HG03378 (cell line): ENCODE measurements at regions not wholly inside any gene's neighbourhood (a gene's known extent, or its start where the extent isn't known, plus 50 kb on each side); places are given as distances from the start of the nearest gene placed in this dataset.

ENCODE experiments used
- ATAC-seq: cut with Tn5 transposase; IDR thresholded peaks from one replicate; pipeline ENCODE4 v1.9.1; 2021; ENCODE audit warnings: mild to moderate bottlenecking, moderate library complexity; ENCODE audit not compliant: unreplicated experiment

DNA sequence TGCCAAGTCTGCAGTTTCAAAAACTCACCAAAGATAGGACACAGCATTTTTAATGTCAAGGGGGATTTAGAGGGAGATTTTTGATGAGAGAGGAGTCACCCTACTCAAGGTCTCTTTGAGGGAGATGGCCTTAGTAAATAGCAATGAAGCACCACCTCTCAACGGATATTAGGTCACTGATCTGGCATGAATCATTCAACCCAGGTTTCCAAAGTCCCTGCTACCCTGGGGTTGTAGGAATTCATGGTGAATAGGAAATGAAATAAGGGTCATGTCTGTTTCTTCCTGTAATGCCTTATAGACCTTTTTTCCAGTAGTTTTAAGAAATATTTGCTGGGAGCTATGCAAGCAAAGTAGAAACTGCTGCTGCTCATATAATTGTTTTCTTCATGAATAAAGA, 2154.9 kb downstream of the LRRC4C start:
- no peak for ATAC-seq

DNA sequence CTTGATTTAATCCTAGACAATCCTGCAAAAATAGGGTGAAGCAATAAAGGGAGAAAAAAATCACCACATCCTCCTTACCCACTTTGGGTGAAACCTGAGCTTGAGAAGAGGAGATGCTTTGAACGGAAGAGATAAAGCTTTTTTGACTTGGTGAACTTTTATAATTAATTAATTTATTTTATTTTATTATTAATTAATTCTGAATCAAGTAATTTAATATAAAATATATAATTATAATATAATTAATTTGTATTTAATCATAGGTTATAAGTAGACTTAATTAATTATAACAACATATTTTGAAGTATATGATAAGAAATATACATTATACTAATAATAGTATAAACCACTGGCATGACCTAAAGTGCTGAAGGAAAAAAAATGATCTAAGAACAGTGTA, 2164.8 kb downstream of the LRRC4C start:
- ATAC-seq, result no peak

DNA sequence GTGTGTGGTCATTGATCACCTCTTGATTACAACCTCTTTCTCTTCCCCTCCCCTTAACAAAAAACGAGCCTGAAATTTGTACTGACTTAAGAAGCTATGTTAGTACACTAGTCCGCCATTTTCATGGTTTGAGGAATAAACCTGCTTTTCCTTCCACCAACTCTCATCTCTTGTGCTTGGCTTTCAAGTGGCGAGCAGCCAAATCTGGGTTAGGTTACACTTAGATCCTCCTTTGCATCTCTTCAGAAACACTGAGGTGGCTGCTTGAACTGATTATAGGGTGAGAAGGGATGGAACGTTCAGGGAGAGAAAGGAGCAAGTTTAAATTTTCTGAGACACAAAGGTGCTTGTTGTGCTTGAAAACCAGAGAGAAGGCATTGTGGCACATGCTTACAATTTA, 2171.4 kb downstream of the LRRC4C start:
- no peak for ATAC-seq

GRCh38 chr11:39268176-39268690, 2191.2 kb downstream of the LRRC4C start:
- no peak for ATAC-seq

GRCh38 chr11:39255648-39256047, 2203.8 kb downstream of the LRRC4C start:
- ATAC-seq, result no peak

DNA sequence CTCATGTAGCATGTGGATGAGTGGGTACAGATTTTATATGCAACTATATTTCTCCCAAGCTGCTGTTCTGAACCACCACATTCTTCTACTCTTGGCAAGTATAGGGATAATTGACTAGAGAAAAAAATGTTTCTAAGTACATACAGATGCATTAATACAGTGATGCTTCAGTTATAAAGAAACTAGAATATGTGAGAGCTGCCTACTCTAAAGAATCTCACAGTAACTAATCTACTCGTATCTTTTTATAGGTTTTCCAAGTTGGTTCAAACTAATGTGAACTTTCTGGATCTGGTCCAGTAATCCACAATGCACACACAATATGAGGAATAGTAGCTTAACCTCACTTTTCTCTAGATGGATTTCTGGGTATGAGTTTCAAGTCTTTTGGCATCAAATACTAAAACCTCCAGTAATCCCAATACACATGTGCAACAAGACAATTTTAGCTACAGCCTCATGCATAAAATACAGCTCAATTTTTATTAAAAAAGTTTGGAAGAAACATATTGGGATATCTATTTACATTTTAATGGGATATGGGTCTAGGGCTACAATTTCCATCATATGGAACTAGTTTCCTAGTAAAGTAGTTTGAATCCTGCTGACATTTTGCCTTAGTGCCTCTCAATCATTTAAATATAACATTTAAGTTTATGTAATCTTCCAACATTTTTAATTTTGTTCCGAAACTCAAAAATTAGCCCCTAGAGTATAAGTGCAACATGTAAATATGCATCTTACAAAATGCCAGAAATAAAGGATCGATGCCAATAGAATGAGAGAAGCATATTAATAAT, 2209.7 kb downstream of the LRRC4C start:
- ATAC-seq, result no peak

- no peak for ATAC-seq
These were observed 2211.8 kb downstream of the LRRC4C start for GRCh38 chr11:39247570-39248137.

- ATAC-seq, result no peak
These were observed 2219.9 kb downstream of the LRRC4C start for GRCh38 chr11:39239553-39239952.

DNA sequence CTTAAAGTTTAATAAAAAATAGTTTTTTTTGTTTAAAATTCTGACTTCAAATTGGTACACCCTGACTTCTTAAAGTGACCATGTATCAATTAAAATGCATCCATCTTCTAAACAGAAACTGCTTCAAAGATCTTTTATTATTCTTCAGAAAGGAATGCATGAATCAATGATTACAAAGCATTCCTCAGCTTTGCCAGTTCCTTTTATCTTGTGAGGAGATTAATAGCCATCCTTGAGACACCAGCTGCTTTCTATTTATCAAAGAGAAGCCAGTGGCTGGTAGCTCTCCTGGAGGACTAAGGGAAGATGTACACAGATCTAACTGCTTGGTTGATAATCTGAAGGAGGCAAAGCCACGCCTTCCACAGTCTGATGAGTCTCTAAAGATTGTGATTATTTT, 2222.5 kb downstream of the LRRC4C start:
- ATAC-seq, result no peak

- no peak for ATAC-seq
These were observed 2237.8 kb downstream of the LRRC4C start for GRCh38 chr11:39221550-39222138.

DNA sequence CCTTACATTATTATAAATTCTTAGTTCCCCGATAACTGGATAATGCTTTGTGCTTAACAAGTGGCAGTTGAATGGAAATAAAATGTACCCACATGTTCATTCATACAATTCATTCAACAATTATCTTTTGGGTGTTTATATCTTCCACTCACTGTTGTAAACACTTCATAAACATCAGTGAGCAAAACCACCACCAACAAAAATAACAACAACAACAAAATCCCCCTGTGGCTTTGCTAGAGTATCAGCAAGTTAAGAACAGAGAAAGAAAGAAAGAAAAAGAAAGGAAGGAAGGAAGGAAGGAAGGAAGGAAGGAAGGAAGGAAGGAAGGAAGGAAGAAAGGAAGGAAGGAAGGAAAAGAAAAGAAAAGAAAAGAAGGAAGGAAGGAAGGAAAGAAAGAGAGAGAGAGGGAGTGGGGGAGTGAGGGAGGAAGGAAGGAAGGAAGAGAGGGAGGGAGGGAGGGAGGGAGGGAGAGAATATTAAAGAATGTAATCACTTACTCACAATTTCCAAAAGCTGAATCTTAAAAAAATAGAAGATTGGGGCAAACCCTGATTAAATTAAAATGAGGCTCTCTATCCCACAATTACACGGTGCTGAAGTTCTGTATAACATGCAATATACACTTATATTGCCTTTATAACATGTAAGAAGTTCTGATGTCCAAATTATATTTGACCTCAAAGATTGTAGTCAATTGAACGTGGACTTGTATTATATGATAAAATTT, 2238.8 kb downstream of the LRRC4C start:
- no peak for ATAC-seq

GRCh38 chr11:39220069-39220468, 2239.4 kb downstream of the LRRC4C start:
- ATAC-seq, result no peak

DNA sequence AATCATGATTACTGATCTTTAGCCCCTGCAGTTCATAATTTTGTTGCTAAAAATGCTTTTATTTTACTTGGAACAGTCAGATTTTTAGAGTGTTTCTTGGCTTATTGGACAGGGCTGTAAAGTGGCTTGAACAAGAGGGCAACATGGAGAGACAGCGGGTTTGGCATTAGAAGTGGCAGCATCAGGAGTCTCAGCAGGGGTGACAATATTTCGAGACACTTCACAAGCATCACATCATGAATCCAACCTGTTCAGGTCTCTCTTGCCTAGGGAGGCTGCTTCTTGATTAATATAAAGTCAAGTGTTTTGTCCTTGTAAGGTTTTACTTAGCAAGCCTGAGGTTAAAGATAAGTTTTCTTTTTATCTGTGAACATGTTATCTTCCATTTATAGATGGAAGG, 2249.5 kb downstream of the LRRC4C start:
- no peak for ATAC-seq

DNA sequence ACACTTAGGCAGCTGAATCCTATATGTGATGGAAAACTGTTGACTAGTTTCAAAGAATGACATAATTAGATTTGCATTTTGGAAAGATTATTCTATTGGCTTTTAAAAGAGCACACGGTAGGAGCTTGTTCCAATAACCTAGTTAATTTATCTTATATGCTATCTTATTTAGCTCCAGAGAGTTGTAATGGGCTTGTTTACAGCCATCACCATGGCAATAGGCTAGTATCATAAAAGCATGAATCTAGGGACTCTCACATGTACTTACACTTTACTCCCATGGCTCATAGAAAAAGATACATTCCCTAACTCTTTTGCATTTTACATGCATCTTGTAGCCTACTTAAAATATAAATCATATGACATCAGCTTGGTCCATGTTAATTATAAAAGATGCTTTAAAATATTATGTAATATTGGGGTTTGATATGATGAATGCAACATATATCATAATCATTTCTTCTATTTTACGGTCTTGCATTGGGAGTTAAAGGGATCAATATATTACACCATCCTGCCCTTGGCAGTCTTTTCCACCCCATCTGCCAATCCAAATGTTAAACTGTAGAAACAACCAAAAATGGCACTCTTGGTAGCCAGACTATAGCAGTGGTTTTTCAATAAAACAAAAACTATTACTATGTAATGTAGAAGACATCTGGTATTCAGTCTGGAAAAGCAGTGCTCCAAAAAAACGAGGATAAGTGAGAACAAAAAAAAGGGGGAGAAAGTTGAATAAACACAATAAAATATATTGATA, 2254.0 kb downstream of the LRRC4C start:
- no peak for ATAC-seq

GRCh38 chr11:39192671-39193070, 2266.8 kb downstream of the LRRC4C start:
- no peak for ATAC-seq

DNA sequence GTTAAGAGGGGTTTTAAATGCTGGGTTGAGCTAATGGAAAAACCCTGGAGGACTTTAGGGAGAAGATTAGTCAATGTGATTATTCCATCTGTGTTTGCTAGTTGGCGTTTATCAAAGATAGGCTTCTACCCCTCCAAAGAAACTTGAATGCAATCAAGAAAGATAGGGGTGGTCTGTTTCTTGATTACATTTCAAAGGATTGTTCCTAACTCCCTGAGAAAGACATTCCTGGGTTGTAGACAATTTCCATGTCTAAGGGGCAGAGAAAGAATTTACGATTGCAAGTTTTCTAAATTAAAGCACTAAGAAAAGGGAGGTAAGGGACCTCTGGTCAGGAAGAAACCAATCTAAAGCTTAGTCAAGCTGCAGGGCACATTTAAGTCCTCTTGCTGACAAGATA, 2268.7 kb downstream of the LRRC4C start:
- no peak for ATAC-seq

GRCh38 chr11:39177678-39178077, 2281.8 kb downstream of the LRRC4C start:
- no peak for ATAC-seq

DNA sequence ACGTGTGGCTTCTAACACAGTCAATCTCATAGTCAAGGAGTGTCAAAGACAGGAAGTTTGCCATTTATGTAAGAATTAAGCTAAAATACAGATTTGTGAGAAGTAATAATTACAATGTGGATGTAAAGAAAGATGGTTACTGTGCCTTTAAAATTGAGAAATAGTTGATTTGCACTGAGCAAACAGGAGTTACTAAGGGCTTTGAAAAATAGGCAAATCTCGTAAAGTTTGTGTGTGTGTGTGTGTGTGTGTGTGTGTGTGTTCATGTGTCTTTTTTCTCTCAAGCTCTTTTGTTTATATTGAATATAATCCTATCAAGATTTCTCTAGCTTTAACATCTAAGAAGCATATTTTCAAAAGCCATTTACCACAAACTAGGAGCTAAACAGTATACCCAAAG, 2284.5 kb downstream of the LRRC4C start:
- ATAC-seq, result no peak

DNA sequence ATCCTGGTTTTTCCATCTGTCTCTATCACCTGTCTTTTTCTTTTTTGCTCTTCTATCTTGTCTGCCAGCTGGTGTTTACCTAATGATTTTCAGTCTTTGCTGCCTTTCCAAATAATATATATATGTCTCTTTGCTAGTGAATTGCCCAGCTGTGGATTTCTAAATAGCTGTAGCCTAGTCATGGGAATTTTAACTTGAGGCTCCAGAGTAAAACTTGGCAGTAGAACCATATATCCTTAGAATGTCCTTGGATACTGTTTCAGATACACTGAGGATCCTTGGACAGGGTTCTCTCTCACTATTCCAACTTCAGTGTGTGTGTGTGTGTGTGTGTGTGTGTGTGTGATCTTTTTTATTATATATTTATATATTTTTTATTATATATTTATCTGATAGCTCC, 2285.3 kb downstream of the LRRC4C start:
- no peak for ATAC-seq

DNA sequence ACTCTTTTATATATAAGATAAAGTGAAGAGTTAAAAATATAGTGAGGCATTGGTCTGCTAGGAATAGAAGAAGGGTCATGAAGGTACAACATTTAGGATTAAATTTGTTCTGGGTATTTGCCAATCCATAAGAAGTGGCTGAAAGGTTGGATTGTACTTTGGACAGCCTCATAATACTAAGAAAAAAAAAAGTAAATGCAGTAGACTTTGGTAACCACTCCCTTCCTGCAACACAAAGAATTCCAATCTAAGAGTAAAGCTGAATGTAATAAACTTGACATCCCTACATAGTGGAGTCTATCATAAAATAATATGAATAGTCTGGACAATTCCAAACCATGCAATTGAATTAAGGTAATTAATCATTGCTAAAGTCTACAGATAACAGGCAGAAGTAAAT, 2294.4 kb downstream of the LRRC4C start:
- ATAC-seq, result no peak

- no peak for ATAC-seq
These were observed 2310.2 kb downstream of the LRRC4C start for GRCh38 chr11:39149214-39149613.
